ENCODE measurements at regions not wholly inside any gene's neighbourhood (a gene's known extent, or its start where the extent isn't known, plus 50 kb on each side); places are given as distances from the start of the nearest gene placed in this dataset.

GRCh38 chr21:31473685-31474345 is 129.8 kb upstream of the TIAM1 start:
- no peak overlapping the region for H3K4me3 Mint-ChIP-seq
- no peak overlapping the region for H3K27ac Mint-ChIP-seq
- H3K4me1 Mint-ChIP-seq = peaks cover 6% of the 10 kb centered on the region
- no peaks in the 10 kb centered on the region for H3K9me3 ChIP-seq (ENCODE audit: control insufficient read depth, low read length, poor library complexity, severe bottlenecking)
- DNase-seq (no peak), ATAC-seq (no peak)
- H3K36me3 Mint-ChIP-seq (ENCODE audit: low read depth) = no peaks in the 10 kb centered on the region
- H3K27me3 Mint-ChIP-seq = no peaks in the 10 kb centered on the region

- no peaks in the 10 kb centered on the region for H3K9me3 ChIP-seq (ENCODE audit: control insufficient read depth, low read length, poor library complexity, severe bottlenecking)
- Mint-ChIP-seq H3K4me1 (peaks cover 4% of the 10 kb centered on the region), H3K27ac (peak overlapping the region; percentile 41), H3K36me3 (ENCODE audit: low read depth) (no peaks in the 10 kb centered on the region), H3K4me3 (no peak overlapping the region), H3K27me3 (no peaks in the 10 kb centered on the region)
- ATAC-seq (no peak), DNase-seq (no peak)
Observed at GRCh38 chr21:31471865-31472264, 127.8 kb upstream of the TIAM1 start.

- no peaks in the 10 kb centered on the region for H3K9me3 ChIP-seq (ENCODE audit: control insufficient read depth, low read length, poor library complexity, severe bottlenecking)
- no peak for ATAC-seq
- Mint-ChIP-seq H3K36me3 (ENCODE audit: low read depth) (no peaks in the 10 kb centered on the region), H3K4me1 (peaks cover 4% of the 10 kb centered on the region), H3K4me3 (no peak overlapping the region), H3K27ac (no peak overlapping the region), H3K27me3 (no peaks in the 10 kb centered on the region)
- DNase-seq = no peak
Observed at GRCh38 chr21:31470896-31471694, 127.0 kb upstream of the TIAM1 start.

- Mint-ChIP-seq H3K4me3 (no peak overlapping the region), H3K27ac (peak overlapping the region; percentile 6), H3K4me1 (peaks cover 7% of the 10 kb centered on the region), H3K36me3 (ENCODE audit: low read depth) (peaks cover 2% of the 10 kb centered on the region), H3K27me3 (no peaks in the 10 kb centered on the region)
- DNase-seq (no peak), ATAC-seq (peak; percentile 68)
- no peaks in the 10 kb centered on the region for H3K9me3 ChIP-seq (ENCODE audit: control insufficient read depth, low read length, poor library complexity, severe bottlenecking)
Observed at GRCh38 chr21:31460980-31461379, 116.9 kb upstream of the TIAM1 start.

GRCh38 chr21:31459457-31459856 is 115.4 kb upstream of the TIAM1 start:
- H3K9me3 ChIP-seq (ENCODE audit: control insufficient read depth, low read length, poor library complexity, severe bottlenecking) = no peaks in the 10 kb centered on the region
- no peak for DNase-seq
- peaks cover 2% of the 10 kb centered on the region for H3K36me3 Mint-ChIP-seq (ENCODE audit: low read depth)
- no peaks in the 10 kb centered on the region for H3K27me3 Mint-ChIP-seq
- H3K4me1 Mint-ChIP-seq = peaks cover 6% of the 10 kb centered on the region
- ATAC-seq = no peak
- H3K4me3 Mint-ChIP-seq = no peak overlapping the region
- H3K27ac Mint-ChIP-seq = no peak overlapping the region

- Mint-ChIP-seq H3K27me3 (no peaks in the 10 kb centered on the region), H3K4me1 (peaks cover 6% of the 10 kb centered on the region), H3K36me3 (ENCODE audit: low read depth) (no peaks in the 10 kb centered on the region), H3K4me3 (no peak overlapping the region), H3K27ac (no peak overlapping the region)
- H3K9me3 ChIP-seq (ENCODE audit: control insufficient read depth, low read length, poor library complexity, severe bottlenecking) = no peaks in the 10 kb centered on the region
- DNase-seq (no peak), ATAC-seq (no peak)
Observed at GRCh38 chr21:31457675-31458074, 113.6 kb upstream of the TIAM1 start.

GRCh38 chr21:31456201-31456600 is 112.1 kb upstream of the TIAM1 start:
- peaks cover 6% of the 10 kb centered on the region for H3K4me1 Mint-ChIP-seq
- no peak overlapping the region for H3K27ac Mint-ChIP-seq
- no peaks in the 10 kb centered on the region for H3K27me3 Mint-ChIP-seq
- H3K9me3 ChIP-seq (ENCODE audit: control insufficient read depth, low read length, poor library complexity, severe bottlenecking) = no peaks in the 10 kb centered on the region
- H3K36me3 Mint-ChIP-seq (ENCODE audit: low read depth) = no peaks in the 10 kb centered on the region
- no peak for DNase-seq
- no peak for ATAC-seq
- no peak overlapping the region for H3K4me3 Mint-ChIP-seq

- Mint-ChIP-seq H3K27ac (no peak overlapping the region), H3K4me3 (no peak overlapping the region), H3K27me3 (no peaks in the 10 kb centered on the region), H3K36me3 (ENCODE audit: low read depth) (no peaks in the 10 kb centered on the region), H3K4me1 (peaks cover 2% of the 10 kb centered on the region)
- DNase-seq (no peak), ATAC-seq (no peak)
- no peaks in the 10 kb centered on the region for H3K9me3 ChIP-seq (ENCODE audit: control insufficient read depth, low read length, poor library complexity, severe bottlenecking)
Observed at GRCh38 chr21:31455506-31455905, 111.4 kb upstream of the TIAM1 start.

GRCh38 chr21:31450980-31451379 is 106.9 kb upstream of the TIAM1 start:
- no peak for DNase-seq
- Mint-ChIP-seq H3K27ac (no peak overlapping the region), H3K27me3 (no peaks in the 10 kb centered on the region), H3K36me3 (ENCODE audit: low read depth) (peaks cover 3% of the 10 kb centered on the region), H3K4me3 (no peak overlapping the region), H3K4me1 (peaks cover 19% of the 10 kb centered on the region)
- no peak for ATAC-seq
- no peaks in the 10 kb centered on the region for H3K9me3 ChIP-seq (ENCODE audit: control insufficient read depth, low read length, poor library complexity, severe bottlenecking)

GRCh38 chr21:31449921-31450535 is 106.0 kb upstream of the TIAM1 start:
- no peak overlapping the region for H3K4me3 Mint-ChIP-seq
- no peak for DNase-seq
- H3K27me3 Mint-ChIP-seq = no peaks in the 10 kb centered on the region
- no peak for ATAC-seq
- H3K36me3 Mint-ChIP-seq (ENCODE audit: low read depth) = peaks cover 3% of the 10 kb centered on the region
- H3K27ac Mint-ChIP-seq = peak overlapping the region; percentile 21
- no peaks in the 10 kb centered on the region for H3K9me3 ChIP-seq (ENCODE audit: control insufficient read depth, low read length, poor library complexity, severe bottlenecking)
- H3K4me1 Mint-ChIP-seq = peaks cover 24% of the 10 kb centered on the region

- DNase-seq = no peak
- Mint-ChIP-seq H3K27ac (no peak overlapping the region), H3K36me3 (ENCODE audit: low read depth) (peaks cover 3% of the 10 kb centered on the region), H3K27me3 (no peaks in the 10 kb centered on the region), H3K4me1 (peaks cover 30% of the 10 kb centered on the region), H3K4me3 (no peak overlapping the region)
- H3K9me3 ChIP-seq (ENCODE audit: control insufficient read depth, low read length, poor library complexity, severe bottlenecking) = no peaks in the 10 kb centered on the region
- no peak for ATAC-seq
Observed at GRCh38 chr21:31448496-31448895, 104.4 kb upstream of the TIAM1 start.

- no peaks in the 10 kb centered on the region for H3K9me3 ChIP-seq (ENCODE audit: control insufficient read depth, low read length, poor library complexity, severe bottlenecking)
- Mint-ChIP-seq H3K27me3 (no peaks in the 10 kb centered on the region), H3K27ac (peak overlapping the region; percentile 75), H3K4me1 (peaks cover 32% of the 10 kb centered on the region), H3K4me3 (no peak overlapping the region), H3K36me3 (ENCODE audit: low read depth) (peaks cover 3% of the 10 kb centered on the region)
- ATAC-seq = no peak
- no peak for DNase-seq
Observed at GRCh38 chr21:31447505-31447904, 103.4 kb upstream of the TIAM1 start.

GRCh38 chr21:31446226-31446855 is 102.3 kb upstream of the TIAM1 start:
- peaks cover 32% of the 10 kb centered on the region for H3K4me1 Mint-ChIP-seq
- peak overlapping the region; percentile 75 for H3K27ac Mint-ChIP-seq
- no peaks in the 10 kb centered on the region for H3K27me3 Mint-ChIP-seq
- DNase-seq (peak in 1 of 3 donors; percentile 6), ATAC-seq (peak; percentile 97)
- no peaks in the 10 kb centered on the region for H3K9me3 ChIP-seq (ENCODE audit: control insufficient read depth, low read length, poor library complexity, severe bottlenecking)
- peak overlapping the region; percentile 82 for H3K4me3 Mint-ChIP-seq
- peaks cover 3% of the 10 kb centered on the region for H3K36me3 Mint-ChIP-seq (ENCODE audit: low read depth)

Measured in T-helper 17 cell (primary cell).